Astrocyte of the spinal cord (primary cell): ENCODE measurements at regions not wholly inside any gene's neighbourhood (a gene's known extent, or its start where the extent isn't known, plus 50 kb on each side); places are given as distances from the start of the nearest gene placed in this dataset.

ENCODE experiments used
- DNase-seq: peaks from one replicate; pipeline ENCODE4 v3.0.0; 2011; ENCODE audit warnings: low read depth, low spot score
- H3K4me3 ChIP-seq: 2 replicates; pipeline ENCODE4 v1.5.1; 2011; ENCODE audit warnings: low read depth, mild to moderate bottlenecking, low read length, moderate library complexity
- CTCF ChIP-seq: IDR thresholded peaks from 2 replicates; pipeline ENCODE4 v1.5.1; 2012; ENCODE audit warnings: low read depth, mild to moderate bottlenecking, low read length, inconsistent platforms
- in situ Hi-C: cut with HindIII; loops from 2 replicates; pipeline ENCODE4 v1.10.0; 2017; ENCODE audit warnings: low sequenced_read_pairs

GRCh38 chr14:87067591-87067990 lies 925.4 kb downstream of the GALC start:
- no peak for DNase-seq
- in situ Hi-C loops = no loop called here
- H3K4me3 ChIP-seq = no peak overlapping the region
- no peak for TF ChIP-seq CTCF

DNA sequence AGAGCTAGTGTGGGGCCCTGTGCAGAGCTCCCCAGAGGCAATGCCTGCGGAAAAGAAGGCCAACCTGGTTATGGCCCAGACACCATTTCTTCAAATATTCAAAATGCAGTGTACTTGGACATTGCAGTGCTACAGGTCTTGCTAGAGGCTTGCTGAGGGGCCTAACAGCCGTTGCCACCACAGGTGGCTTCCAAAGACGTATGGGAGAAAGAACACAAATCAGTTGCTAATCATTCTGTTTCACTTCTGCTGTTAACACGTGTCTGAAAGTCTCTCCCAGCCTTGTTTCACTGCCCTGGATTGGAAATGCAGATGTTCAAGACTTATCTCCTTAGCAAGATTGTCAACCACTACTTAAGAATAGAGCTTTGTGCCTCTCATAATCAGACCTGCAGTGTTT lies 925.9 kb downstream of the GALC start:
- TF ChIP-seq CTCF = no peak
- H3K4me3 ChIP-seq = no peak overlapping the region
- no peak for DNase-seq
- in situ Hi-C loops = no loop called here

- in situ Hi-C loops = no loop called here
- no peak for DNase-seq
- peak; percentile 48 for TF ChIP-seq CTCF
- no peak overlapping the region for H3K4me3 ChIP-seq
Measured at GRCh38 chr14:87066221-87066817, 926.7 kb downstream of the GALC start.

- TF ChIP-seq CTCF = no peak
- in situ Hi-C loops = no loop called here
- no peak overlapping the region for H3K4me3 ChIP-seq
- DNase-seq = no peak
Measured at GRCh38 chr14:87065366-87065765, 927.6 kb downstream of the GALC start.

DNA sequence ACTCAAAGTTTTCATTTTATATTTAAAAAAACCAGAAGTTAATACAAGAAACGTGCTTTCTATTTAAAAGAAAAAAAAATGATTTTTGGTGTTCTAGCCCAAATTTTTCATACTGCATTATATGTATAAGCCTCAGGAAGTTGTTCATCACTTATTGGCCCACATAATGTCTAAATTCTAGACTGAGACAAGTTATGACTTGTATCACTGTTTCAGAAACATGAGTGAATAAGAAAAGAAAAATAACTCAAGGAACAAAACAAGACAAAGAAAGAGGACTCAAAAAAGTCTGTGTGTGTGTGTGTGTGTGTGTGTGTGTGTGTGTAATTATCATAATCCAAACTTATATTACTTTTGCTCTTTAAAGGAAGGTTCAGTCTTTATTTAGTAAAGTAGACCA lies 929.8 kb downstream of the GALC start:
- DNase-seq = no peak
- no peak for TF ChIP-seq CTCF
- in situ Hi-C loops = no loop called here
- H3K4me3 ChIP-seq = no peak overlapping the region

DNA sequence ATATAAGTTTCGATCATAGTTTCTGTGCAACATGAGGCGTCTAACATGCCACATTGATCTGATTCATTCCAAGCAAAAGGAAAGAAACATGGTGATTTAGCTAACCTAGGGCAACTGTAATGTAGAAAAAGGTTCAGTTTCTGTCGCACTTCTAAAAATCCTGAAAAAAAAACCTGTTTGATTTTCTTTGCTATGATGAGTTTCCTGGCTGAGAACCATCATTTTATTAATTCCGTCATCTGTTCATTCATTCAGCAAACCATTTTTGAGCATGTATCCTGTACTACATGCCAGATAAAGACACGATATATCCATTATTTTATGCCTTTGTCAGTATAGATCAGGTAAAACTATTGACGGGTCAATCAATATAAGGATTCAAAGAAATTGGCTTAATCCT lies 932.6 kb downstream of the GALC start:
- in situ Hi-C loops = no loop called here
- TF ChIP-seq CTCF = no peak
- H3K4me3 ChIP-seq = no peak overlapping the region
- DNase-seq = no peak
